ENCODE measurements at regions not wholly inside any gene's neighbourhood (a gene's known extent, or its start where the extent isn't known, plus 50 kb on each side); places are given as distances from the start of the nearest gene placed in this dataset.
A peak's percentile ranks its signal among the peaks of the same experiment; 100 is the strongest.
"Not testable (repeated sequence)": the region's sequence is repeated elsewhere in the genome, so short reads cannot be mapped to it uniquely, and the experiment has no call there.

GRCh38 chr6:40885139-40885774 lies 153.8 kb downstream of the UNC5CL start:
- DNase-seq (ENCODE audit: low spot score), result no peak

DNA sequence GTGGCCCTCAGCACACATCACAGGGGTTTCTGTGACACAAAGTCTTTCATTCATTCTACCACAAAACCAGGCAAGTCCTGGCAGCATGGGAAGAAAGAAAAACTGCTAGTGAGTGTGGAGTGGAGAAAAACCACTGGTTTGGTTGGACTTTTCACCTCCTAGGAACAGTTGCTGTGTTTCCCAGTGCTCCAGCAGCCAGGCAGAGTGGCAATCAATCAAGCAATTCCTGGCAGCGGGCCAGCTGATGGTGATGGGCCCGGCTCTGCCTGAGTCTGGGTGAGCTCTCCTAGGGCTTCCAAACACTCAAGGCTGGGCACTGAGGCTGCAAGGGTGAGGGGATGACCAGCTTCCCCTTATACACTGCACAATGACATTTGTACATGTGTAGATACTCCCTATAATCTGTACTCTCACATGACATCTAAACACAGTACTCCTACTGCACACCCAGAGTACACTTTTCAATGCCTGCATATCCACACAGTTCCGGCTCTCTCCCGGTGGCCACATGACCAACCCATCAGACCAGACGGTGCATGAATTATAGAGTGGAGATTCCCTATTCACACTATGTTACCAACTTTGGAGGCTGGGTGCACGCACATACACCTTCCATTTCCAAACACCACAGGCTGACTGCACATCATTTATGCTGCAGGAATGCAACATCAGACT lies 156.6 kb downstream of the UNC5CL start:
- DNase-seq (ENCODE audit: low spot score), result no peak

DNA sequence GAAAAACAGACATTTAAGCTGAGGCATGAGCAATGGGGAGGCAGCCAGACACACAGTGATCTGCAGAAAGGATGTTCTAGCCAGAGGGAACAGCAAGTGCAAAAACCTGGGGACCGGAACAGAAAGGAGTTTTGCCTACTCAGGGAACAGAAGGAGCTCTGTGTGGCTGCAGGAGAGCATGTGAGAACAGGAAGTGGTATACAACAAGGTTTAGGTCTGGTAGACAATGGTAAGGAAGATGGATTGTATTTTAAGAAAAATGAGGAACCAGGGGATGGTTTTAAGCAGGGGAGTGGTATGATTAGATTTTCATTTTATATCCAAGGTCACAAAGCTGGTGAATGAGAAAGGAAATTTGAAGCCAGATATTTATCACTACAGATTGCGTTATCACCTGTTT lies 157.5 kb downstream of the UNC5CL start:
- DNase-seq (ENCODE audit: low spot score), result no peak

GRCh38 chr6:40880906-40881305 lies 158.1 kb downstream of the UNC5CL start:
- no peak for DNase-seq (ENCODE audit: low spot score)

- DNase-seq (ENCODE audit: low spot score), result no peak
These were observed 159.9 kb downstream of the UNC5CL start for GRCh38 chr6:40879169-40879568.

GRCh38 chr6:40877362-40877761 lies 161.7 kb downstream of the UNC5CL start:
- DNase-seq (ENCODE audit: low spot score), result no peak

DNA sequence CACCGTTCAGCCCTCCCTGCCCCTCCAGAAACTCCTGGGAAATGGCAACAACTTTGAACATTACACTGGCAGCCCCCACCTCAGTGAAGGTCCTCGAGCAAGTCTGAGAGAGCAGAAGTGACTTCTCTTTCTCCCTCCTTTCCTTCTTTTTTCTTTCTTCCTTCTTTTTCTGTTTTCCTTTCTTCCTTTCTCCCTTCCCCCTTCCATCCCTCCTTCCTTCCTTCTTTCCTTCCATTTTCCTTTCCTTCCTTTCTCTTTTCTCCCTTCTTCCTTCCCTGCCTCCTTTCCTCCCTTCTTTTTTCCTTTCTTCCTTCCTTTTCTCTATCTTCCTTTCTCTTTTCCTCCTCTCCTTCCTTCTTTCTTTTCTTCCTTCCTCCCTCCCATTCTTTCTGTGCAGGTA lies 162.7 kb downstream of the UNC5CL start:
- DNase-seq (ENCODE audit: low spot score), result no peak

DNA sequence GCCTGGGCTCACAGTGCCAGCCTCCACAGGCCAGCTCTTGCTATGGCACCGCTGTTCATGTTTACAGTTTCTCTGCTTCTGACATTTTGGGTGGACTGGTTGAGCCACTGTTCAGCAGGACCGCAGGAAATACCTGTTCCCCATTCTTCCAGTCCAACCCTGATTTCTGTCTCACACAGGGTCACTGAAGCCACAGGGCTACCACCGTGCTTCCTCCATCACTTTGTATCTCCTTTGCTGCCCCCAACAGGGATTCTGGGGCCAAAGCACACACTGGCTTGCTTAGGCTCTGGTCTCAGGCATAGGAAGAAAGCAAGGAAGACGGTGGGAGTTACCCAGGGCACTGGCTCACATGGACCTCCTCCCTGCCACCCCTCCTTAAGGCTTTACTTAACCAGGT lies 164.5 kb downstream of the UNC5CL start:
- DNase-seq (ENCODE audit: low spot score), result no peak

- no peak for DNase-seq (ENCODE audit: low spot score)
These were observed 167.6 kb downstream of the UNC5CL start for GRCh38 chr6:40871424-40871823.

DNA sequence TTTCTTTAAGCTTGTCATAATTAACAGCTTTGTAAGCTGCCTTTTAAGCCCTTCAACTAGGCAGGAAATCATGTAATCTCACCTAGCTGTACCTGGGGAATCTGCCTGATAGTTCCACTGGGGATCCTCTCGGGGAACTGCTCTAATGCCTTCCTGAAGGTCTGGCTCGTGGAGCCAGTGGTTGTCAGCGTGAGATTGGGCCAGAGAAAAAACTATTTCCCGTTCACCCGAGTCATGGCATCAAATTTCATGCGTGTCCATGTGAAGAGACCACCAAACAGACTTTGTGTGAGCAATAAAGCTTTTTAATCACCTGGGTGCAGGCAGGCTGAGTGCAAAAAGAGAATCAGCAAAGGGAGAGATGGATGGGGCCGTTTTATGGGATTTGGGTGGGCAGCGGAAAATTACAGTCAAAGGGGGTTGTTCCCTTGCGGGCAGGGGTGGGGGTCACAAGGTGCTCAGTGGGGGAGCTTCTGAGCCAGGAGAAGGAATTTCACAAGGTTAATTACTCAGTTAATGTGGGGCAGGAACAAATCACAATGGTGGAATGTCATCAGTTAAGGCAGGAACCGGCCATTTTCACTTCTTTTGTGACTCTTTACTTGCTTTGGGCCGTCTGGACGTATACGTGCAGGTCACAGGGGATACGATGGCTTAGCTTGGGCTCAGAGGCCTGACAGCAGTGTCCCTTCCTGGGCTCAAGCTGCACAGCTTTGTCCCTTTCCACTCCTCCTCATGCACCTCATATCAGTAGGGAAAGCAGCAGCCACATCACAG lies 170.7 kb downstream of the UNC5CL start:
- DNase-seq (ENCODE audit: low spot score), result not testable (repeated sequence)

DNA sequence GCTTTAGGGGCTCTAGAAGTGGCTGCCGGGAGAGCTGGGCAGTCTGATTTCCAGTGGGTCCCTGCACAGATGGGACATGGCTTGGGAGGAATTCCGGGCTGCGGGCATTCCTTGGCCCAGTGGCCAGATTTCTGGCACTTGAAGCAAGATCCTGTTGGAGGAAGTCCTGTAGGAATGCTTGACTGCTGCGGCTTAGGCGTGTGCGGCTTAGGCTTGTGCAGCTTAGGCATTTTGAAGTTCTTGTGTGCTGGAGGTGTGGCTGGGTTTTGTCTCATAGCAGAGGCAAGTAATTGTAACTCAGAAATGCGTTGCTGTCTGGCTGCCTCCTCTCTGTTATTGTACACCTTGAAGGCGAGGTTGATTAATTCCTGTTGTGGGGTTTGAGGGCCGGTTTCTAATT lies 171.5 kb downstream of the UNC5CL start:
- DNase-seq (ENCODE audit: low spot score), result not testable (repeated sequence)

- not testable (repeated sequence) for DNase-seq (ENCODE audit: low spot score)
These were observed 173.8 kb downstream of the UNC5CL start for GRCh38 chr6:40865259-40865658.

GRCh38 chr6:40860443-40860842 lies 178.6 kb downstream of the UNC5CL start:
- no peak for DNase-seq (ENCODE audit: low spot score)

GRCh38 chr6:40856271-40856670 lies 182.8 kb downstream of the UNC5CL start:
- DNase-seq (ENCODE audit: low spot score), result no peak

DNA sequence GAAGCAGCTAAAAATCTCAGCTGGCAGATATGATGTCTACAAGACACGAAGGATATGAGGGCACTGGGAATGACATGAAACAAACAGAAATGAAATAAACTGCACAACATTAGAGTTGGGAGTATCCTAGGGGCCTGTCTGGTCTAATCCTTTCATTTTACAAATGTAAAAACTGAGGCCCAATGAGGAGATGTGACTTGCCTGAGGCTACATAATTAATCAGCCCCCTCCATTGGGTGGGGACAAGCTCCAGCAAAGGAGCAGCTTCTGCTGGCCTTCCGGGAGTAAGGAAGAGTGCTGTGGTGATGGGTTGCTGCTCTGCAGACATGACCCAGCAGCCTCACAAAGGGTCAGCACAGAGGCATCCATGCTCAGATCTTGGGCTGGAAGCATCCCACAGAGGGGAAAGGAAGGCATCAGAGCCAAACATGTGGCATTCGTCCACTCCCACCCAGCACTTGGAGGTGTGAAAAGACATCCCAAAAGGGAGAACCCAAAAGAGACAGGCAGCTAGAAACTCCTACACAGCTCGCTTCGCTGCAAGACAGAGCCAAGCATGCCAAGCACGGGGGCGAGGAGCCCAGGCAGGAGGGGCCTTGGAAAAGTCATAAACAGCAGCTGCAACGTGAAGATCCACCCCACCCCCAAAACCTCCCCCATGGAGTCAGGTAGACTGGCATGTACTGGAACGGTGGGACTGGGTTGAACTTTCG lies 183.7 kb downstream of the UNC5CL start:
- DNase-seq (ENCODE audit: low spot score), result no peak

DNA sequence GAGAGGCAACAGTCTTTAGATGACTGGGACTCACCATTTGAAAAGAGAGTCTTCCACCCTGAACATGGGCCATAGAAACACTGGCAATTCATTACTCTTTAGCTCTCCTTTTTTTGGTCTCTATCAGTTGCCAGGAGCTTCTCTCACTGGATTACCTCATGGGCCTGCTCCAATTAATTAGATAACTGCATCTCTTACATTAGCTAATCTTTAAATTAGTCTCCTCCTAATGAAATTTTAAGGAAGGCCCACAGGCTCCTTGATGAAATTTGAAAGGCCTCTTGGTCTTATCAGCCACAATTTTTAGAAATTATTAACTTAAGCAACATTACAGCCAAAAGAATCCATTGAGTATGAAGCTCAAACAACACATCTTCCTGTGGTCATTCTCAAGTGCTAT lies 184.4 kb downstream of the UNC5CL start:
- no peak for DNase-seq (ENCODE audit: low spot score)

DNA sequence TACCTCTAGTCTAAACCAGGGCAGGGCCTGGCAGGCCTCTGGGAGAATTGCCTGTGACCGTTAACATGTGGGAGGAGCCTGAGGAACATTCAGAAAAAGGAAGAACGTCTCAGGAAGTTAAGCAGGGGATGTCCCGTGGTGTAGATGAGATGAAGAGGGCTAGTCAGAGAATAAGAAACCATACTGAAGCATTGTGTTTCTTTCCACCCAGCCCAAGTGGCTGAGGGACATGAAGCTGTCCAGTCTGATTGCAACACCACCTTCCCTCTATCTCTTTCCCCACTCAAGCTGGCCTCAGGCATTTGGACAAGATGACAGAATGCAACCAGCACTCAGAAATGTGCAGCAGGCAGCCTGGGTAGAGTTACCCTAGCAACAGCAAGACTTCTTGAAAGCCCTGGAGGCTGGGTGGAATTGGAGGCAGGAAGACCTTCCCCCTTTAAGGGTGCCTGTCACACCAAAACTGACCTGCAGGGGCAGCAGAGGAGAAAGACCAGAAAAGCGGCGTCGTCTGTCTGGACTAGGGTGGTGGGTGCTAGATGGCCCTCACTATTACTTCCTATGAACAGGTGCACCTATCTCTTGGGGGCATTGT lies 186.1 kb downstream of the UNC5CL start:
- peak; percentile 16 for DNase-seq (ENCODE audit: low spot score)

GRCh38 chr6:40849546-40849945 lies 189.5 kb downstream of the UNC5CL start:
- DNase-seq (ENCODE audit: low spot score), result no peak

DNA sequence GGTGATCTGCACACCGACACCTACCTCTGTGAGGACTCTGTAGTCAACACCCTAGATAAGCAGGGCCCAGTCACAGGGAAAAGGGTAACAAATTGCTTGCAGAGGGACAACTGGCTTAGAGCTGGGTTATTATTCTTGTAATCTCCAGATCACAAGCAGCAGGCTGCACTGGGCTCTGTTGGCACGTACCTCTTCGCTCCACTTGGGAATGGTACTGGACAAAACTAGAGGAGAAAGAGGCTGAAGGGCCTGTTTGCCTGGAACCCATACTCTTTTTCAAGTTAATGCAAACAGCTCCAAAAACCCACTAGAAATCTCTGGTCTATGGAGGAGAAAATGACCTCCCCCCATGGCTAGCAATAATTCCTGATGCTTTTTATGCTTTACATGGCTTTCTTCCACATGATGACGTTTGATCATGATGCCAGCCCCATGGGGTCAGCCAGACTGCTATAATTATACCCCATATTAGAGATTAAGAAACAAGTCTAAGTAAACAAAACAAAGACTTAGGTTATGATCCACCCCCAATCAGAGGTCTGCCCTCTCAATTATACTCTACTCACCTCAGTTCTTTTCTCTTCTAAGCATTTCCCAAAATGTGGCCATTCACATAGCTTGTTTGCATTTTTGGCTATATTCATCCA lies 190.0 kb downstream of the UNC5CL start:
- DNase-seq (ENCODE audit: low spot score), result no peak

DNA sequence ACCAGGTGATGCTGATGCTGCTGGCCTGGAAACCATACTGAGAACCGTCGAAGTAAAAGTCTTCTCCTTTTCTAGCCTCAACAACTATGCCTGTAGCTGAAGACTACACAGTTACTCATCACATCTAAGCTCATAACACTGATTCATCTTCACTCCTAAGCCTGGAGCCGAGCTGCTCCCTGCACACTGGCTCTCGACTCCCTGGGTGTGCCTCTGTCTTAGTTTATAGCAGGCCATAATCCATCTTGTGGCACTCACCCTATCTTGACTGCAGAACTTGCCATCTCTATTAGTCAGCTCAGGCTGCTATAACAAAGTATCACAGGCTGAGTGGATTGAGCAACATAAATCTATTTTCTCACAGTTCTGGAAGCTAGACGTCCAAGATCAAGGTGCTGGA lies 191.0 kb downstream of the UNC5CL start:
- DNase-seq (ENCODE audit: low spot score), result no peak

DNA sequence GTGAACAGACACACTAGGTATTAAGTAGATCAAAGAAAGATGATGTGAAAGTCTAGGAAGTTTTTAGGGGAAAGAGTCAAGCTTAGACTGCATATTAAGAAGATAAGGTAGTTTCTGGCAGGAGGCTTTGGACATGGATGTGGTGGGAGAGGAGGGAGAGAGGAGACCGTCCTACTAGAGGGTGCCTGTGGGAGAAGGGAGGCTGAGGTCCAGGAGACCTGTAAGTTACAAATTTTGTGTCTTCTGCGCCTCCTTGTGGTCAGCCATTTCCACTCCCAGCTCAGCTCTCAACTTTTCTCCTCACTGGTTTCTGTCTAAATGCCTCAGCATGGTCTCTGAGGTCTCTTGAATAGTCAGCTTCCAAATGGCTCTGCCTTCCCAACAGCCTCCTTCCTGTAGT lies 193.5 kb downstream of the UNC5CL start:
- peak; percentile 65 for DNase-seq (ENCODE audit: low spot score)

All from HT-29 (cell line).